NCI-H2107 treated with DMSO at 0.1 percent for 48 hours (cell line): ENCODE measurements at regions not wholly inside any gene's neighbourhood (a gene's known extent, or its start where the extent isn't known, plus 50 kb on each side); places are given as distances from the start of the nearest gene placed in this dataset.
"Not testable (repeated sequence)": the region's sequence is repeated elsewhere in the genome, so short reads cannot be mapped to it uniquely, and the experiment has no call there.

Source experiments
- DNase-seq: peaks from one replicate; lab custom pipeline; 2025; ENCODE audit not compliant: unreplicated experiment; lab: John Stamatoyannopoulos, UW

DNA sequence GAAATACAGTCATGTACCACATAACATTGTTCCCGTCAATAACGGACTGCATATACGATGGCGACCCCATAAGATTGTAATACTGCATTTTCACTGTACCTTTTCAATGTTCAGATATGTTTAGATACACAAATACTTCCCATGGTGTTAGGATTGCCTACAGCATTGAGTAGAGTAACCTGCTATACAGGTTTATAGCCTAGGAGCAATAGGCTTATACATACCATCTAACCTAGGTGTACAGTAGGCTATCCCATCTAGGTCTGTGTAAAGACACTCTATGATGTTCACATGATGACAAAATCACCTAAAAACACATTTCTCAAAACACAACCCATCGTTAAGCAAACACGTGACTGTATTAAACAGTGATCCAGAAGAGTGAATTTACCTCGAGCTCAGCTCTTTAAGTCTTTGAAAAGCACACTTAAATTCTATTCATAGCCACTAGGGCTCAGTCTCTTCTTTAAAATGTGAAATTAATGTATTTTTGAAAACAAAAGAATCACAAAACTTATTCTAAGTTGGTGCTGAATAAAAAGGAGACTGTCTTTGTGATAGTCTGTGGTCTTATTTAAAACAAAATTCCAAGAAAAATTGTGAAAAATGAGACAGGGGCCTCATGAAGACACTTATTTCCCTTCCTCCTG is 239.1 kb upstream of the ARID2 start:
- no peak for DNase-seq

DNA sequence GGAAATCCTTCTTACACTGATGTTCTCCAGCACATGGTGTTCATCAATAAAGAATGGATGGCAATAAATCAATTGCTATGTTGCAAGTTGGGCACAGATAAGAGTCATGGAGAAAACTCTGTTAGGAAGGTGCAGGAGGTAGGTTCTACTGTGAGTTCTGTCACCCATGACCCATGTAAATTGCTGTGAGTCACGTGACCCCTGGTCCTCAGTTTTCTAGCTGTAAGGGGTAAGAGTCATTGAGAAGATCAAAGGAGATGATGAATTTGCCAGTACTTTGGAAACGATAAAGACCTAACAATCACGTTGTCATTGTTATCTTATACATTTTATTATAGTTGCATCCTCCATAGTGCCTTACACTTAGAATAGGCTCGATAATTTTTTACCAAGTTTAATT is 235.2 kb upstream of the ARID2 start:
- no peak for DNase-seq

DNA sequence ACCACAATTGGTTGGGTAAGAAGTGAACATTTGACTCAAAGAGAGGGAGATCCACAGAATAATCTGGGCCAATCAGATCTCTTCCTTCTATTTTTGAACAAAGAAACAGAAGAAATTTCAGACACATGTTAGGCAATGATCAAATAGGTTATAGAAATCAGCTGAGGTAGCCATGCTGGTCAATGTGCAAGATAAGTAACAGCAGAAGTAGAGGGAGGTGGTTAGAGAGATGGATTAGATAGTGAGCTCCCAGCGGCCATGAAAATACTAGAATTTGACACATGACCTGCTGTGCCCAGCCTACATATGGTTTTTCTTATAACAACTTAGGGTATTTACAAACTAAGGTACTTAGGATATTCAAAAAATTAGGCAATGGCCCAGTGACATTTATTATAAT is 230.9 kb upstream of the ARID2 start:
- DNase-seq, result no peak

DNA sequence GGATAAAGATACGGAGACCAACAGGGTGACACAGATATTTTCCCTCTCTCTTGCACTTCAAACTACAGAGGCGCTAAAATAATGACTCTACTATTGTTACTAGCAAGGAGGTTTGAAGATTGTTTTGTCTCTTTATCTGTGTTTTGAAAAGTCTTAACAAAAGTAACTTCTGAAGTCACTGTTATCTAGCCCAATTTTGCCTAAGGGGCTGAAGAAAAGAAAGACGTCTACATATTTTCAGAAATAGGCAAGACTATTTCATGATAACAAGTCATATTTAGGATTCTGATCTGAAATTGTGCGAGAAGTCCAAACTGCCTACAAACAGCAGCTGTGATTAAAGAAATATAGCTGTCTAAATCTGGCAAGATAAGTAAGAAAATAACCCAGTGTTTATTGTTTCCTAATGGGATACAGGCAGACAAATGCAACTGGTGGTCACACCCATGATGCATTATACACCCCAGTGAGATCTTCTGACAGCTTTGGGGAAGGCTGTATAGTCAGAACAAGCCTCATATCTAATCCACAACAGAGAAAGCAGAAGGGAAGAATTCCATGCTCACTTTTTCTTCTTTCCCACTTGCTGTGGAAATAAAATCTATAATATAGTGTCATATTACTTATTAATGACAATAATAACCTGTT is 226.9 kb upstream of the ARID2 start:
- DNase-seq, result no peak

DNA sequence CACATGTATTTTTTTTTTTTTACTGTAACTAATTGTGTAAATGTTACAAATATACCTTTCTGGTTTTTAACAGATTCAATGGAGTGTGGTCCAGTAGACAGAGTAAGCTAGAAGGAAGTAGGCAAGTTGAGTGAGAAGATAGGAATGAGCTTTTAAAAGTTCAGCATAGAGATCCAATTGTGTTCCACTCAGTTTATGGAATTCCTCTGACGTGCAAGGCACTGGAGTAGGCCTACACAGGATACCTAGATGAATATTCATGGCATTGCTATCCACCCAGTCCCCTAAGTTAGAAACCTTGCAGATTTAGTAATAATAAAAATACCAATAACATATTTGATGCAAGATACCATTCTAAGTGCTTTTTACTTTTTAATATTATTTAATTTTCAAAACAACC is 225.6 kb upstream of the ARID2 start:
- no peak for DNase-seq

DNA sequence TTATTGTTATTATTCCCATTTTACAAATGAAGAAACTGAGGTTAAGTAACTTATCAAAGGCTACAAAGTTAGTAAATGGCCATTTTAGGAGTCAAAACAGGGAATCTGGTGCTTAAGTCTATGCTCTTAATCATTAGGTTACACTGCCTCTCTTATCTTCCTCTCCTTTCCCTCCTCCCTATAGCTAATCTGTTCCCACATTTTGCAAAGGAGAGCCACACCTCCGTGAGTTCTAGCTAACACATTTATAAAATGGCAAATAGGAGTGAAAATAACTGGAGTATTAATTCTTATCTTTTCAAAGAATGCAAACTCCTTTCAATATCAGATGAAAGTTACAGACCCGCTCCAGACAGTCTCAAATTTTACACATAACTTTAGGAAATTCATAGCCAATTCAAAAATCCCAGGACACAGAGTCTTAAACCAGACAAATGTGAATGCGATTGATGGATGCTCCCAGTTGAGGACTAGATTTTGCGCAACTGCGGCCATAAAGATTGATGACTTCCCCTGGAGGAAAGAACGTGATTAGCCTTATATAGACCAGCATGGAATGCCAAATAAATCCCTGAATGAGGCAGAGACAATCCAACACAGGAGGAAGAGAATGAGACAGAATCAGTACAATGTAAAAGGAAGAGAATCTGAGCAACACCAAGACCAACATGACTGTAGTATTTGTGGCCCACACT is 225.0 kb upstream of the ARID2 start:
- no peak for DNase-seq

DNA sequence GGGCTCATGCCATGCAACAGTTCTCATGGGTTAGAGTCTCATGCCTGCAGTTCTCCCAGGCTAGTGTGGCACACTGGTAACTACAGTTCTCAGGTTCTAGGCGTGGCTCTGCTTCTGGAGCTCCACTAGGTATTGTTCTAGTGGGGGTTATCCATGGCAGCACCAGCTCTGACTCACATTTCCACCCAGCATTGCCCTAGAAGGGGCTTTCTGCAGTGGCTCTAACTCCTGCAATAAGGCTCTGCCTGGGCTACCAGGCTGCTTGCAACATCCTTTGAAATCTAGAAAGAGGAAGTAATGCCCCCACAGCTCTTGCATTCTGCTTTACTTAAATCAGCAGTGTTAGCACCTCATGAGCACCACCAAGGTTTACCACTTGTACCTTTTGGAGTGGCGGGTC is 220.3 kb upstream of the ARID2 start:
- no peak for DNase-seq

DNA sequence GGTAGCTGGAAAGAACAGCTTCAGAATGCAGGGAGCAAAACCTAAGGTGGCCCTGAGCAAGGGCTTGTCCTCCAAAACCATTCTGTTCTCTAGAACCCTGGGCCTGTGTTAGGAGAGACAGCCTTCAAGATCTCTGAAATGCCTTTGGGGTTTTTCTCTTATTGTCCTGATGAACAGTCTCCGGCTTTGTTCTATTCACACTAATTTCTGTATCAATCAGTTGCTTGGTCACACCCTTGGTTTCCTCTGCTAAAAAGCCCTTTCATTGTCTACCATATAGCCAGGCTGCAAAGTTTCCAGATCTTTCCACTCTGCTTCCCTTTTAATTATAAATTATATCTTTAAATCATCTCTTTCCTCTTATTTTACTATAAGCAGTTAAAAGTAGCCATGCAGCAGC is 219.9 kb upstream of the ARID2 start:
- no peak for DNase-seq

DNA sequence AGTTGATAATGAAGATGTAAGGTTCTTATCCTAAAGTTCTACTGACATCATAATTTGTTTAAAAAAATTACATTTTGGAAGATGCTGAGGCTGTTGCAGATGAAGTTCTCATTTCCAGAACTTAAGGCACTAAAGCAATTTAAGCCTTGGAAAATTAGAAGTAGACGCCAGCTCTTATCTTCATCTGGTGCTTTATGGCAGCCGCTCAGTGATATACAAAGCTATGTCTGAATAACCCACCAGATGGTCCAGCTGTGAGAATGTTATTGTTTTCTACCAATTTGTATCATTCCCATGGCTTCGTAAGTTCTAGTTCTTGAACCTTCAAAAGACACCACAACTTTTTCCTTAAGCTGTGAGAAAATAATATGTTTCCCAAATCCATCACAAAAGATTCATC is 212.1 kb upstream of the ARID2 start:
- DNase-seq, result no peak

DNA sequence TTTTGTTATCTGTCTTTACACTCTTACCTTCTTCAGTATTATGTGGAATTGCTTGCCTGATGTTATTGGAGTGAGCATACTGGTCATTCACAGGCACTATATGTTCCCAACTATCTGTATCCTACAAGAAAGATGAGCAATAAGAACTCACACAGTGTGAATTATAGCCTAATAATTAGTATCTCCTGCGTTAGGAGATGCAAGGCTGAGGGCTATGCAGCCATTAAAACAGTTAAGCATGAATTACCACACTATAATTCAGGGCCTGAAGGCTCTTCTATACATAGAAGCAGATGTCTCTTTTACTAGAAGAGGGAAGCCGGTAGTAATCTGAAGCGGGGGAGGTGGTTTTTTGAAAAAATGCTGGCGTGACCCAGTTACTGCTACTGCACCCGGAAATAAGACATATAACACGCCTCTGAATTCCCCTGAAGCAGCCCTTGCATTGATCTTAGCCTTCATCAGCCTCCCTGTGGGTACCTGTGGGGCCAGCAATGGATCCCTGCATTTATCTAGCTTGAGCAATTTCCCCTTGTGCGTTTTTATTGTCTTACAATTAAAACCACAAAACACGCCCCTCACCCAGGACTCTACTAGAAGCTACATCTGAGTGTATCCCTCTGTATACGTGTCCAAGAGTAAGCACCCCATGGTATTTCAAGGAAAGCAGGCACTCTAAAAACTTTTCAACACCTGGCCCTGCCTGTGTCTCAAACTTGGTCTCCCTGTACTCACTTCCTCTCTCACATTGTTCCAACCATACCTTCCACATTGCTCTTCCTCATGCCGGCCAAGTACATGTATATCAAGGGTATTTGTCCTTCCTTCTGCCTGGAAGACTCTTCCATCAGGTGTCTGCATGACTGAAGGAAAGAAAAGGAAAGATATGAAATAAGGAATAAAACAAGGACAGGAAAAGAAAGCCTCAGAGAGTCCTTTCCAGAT is 210.9 kb upstream of the ARID2 start:
- DNase-seq, result peak; percentile 51

DNA sequence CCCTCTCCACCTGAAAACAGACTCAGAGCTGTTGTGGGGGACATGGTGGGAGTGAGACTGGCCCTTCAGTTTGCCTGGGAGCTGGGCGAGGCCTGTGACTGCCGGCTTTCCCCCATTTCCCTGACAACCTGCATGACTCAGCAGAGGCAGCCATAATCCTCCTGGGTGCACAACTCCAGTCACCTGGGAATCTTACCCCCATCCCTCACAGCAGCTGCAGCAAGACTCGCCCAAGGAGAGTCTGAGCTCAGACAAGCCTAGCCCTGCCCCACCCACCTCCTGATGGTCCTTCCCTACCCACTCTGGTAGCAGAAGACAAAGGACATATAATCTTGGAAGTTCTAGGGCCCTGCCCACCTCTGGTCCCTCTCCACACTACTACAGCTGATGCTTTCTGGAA is 207.3 kb upstream of the ARID2 start:
- no peak for DNase-seq

DNA sequence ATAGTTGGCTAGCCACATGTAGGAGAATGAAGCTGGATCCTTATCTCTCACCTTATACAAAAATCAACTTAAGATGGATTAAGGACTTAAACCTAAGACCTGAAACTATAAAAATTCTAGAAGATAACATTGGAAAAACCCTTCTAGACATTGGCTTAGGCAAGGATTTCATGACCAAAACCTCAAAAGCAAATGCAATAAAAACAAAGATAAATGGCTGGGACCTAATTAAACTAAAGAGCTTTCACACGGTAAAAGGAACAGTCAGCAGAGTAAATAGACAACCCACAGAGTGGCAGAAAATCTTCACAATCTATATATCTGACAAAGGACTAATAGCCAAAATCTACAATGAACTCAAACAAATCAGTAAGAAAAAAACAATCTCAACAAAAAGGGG is 202.7 kb upstream of the ARID2 start:
- DNase-seq, result not testable (repeated sequence)

DNA sequence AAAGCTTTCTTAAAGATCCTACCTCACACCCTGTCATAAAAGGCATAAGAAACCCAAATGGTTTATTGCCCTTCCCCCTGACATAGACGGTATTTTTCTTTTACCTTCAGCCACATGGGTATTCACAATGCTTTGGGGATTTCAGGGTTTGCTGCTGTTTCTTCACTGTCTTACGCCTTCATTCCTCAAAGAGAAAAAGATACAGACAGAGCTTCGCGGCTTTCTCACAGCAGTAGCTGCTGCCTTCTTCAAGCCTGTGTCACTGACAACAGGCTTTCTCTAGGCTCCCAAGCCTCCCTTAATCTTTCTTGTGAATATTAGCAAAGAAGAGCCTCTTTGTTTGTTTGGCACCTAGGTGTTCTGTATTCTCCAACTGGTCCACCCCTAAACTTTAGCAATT is 197.4 kb upstream of the ARID2 start:
- DNase-seq, result no peak

DNA sequence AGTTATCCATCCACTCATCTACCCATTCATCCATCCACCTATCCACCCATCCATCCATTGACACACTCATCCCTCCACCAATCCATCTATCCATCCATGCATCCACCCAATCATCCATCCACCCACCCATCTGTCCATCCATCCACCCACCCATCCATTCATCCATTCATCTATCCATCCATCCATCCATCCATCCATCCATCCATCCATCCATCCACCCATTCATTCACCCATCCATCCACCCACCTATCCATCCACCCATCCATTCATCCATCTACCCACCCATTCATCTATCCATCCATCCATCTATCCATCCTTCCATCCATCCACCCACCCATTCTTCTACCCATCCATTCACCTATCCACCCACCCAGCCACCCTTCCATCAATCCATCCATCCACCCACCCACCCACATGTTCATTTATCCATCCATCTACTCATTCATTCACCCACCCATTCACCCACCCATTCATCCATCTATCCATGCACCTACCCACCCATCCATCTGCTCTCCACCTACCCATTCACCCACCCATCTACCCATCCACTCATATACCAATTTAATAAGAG is 193.8 kb upstream of the ARID2 start:
- DNase-seq, result no peak

DNA sequence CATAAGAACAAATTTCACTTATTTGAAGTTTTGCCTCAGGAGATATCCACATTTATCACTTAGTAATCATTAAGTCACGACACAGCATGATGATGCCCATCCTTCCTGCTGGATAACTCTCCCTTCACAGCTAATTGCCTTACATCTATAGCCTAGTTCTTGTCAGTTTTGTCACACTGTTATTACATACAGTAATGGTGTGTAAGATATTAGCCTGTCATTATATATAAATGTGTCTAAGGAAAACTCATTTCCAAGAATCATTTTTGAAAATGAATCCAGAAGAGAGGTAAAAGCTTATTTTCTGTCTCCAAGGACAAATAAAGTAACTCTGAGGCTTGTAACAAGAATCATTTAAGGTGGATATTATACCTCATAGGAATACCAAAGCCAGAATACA is 193.2 kb upstream of the ARID2 start:
- no peak for DNase-seq

DNA sequence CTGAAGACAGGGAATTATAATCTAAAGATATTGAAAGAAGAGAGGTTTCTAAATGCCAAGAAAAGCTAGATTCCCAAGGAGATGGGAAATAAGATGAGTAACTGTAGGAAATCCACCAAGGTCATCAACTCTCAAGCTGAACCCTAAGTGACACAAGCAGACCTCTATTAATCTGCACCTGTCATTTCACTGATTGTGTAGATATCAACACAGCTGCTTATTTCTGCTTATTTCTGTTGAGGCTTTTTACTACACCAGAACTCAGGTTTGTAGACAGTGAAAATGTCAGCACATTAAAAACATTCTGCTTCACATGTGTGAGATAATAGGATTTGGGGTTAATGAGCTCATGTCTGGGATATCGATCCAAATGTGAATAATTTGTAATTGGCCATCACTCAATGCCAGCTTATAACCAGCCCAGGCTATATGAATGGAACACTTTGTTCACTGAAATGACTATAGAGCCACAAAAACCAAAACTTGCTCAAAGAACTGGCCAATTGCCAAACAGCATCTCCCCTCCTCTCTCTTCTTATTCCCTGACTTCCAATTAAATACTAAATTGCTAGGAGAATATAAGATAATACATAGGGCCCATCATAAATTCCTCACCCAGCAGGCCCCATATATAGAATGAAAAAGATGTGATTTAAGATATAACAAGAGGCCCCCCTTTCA is 188.7 kb upstream of the ARID2 start:
- no peak for DNase-seq

DNA sequence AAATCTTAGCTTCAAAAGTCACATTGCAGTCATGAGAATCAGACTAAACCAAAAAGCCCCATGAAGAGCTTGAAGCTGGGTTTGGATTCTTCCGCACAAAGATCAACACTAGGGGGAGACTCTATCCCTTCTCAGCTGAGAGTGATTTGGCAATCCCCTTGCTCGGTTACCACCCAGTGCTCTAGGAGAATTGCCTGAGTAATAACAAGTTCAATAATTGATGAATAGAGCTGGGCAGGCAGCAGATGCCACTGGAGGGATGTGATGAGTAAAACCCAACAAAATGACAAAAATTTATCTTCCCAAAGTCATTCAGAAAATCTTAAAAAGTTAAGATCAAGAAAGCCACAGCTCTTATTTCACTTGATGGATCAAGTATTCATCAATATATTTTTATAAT is 185.6 kb upstream of the ARID2 start:
- peak; percentile 87 for DNase-seq

DNA sequence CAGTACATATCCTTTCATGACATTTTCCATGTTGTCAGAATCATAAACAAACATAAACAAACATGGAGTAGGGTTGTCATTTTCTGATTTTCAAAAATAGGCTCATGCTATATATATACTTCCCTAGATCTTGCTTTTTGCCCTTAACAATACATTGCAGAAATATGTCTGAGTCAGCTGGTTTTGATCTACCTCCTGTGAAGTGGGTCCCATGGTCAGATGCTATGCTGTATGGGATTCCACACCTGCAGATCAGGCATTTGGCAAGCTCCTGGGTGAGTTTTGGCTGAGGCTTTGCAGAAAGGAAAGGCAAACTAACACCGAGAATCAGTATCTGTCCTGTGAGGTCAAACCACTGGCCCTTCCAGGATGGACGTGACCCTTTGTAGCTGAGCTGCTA is 183.0 kb upstream of the ARID2 start:
- no peak for DNase-seq

DNA sequence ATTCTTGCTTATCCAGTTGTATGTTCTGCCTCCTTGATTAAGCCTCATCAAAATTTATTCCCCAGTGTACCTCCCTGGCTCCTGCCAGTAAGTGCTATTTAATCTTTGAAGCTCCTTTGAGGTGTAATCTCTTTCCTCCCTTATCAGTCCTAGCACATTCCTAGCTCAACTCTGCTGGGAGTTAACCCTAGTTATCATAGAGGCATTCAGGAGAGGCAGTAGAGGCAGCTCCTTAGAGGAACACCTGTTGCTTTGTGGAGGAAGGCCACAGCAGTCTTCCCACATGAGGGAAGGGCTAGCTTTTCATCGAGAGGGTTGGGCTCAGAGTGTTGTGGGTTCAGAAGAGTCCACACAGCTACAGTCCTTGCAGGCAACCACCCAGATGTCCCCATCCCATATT is 182.4 kb upstream of the ARID2 start:
- DNase-seq, result no peak

DNA sequence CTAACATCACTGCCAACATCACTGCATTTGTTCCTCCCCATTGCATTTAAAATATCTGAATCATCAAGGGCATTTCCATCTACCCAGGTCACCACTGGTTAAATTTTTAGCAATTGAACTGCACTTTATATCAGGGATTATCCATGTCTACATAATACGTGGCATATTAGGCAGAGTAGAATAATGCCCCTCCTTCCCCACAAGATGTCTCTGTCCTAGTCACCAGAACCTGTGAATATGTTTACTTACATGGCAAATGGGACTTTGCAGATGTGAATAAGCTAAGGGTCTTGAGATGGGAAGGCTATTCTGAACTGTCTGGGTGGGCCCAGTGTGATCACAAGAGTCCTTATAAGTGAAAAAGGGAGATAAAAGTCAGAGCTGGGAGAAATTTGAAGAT is 181.7 kb upstream of the ARID2 start:
- DNase-seq, result no peak

DNA sequence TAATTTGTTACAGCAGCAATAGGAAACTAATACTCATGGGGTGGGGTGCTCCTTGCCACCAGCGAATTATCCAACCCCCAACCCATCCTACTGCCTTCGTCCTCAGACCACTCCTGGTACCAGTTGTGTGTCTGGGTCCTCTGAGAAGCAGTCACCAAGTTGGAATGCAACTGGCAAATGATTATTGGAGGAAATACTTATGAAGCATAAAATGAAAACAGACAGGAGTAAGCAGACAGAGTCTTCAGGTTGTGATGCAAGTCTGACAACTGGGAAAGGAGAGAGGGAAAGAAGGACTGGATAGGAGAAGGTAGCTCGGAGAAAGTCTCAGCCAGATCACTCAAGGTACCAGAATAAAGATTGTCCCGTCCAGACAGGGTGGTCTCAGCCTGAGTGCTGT is 181.1 kb upstream of the ARID2 start:
- DNase-seq, result no peak
